ENCODE measurements at regions not wholly inside any gene's neighbourhood (a gene's known extent, or its start where the extent isn't known, plus 50 kb on each side); places are given as distances from the start of the nearest gene placed in this dataset.
"Not testable (repeated sequence)": the region's sequence is repeated elsewhere in the genome, so short reads cannot be mapped to it uniquely, and the experiment has no call there.

- no peak overlapping the region for H3K27ac ChIP-seq (ENCODE audit: low read depth, low read length, poor library complexity, severe bottlenecking)
- no peak overlapping the region for H2AFZ ChIP-seq (ENCODE audit: low read length)
- no peaks in the 10 kb centered on the region for H4K20me1 ChIP-seq (ENCODE audit: insufficient read depth, low read length)
- TF ChIP-seq, protein P1, sequence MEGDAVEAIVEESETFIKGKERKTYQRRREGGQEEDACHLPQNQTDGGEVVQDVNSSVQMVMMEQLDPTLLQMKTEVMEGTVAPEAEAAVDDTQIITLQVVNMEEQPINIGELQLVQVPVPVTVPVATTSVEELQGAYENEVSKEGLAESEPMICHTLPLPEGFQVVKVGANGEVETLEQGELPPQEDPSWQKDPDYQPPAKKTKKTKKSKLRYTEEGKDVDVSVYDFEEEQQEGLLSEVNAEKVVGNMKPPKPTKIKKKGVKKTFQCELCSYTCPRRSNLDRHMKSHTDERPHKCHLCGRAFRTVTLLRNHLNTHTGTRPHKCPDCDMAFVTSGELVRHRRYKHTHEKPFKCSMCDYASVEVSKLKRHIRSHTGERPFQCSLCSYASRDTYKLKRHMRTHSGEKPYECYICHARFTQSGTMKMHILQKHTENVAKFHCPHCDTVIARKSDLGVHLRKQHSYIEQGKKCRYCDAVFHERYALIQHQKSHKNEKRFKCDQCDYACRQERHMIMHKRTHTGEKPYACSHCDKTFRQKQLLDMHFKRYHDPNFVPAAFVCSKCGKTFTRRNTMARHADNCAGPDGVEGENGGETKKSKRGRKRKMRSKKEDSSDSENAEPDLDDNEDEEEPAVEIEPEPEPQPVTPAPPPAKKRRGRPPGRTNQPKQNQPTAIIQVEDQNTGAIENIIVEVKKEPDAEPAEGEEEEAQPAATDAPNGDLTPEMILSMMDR (IDR thresholded peaks at IDR 0.05; ENCODE audit: low read length): no peak
- no peak for TF ChIP-seq EZH2 (IDR thresholded peaks at IDR 0.05; ENCODE audit: borderline replicate concordance, low read length)
- H3K9me3 ChIP-seq (ENCODE audit: low read length): no peaks in the 10 kb centered on the region
- no peak overlapping the region for H3K4me3 ChIP-seq (ENCODE audit: low read depth, low read length, poor library complexity, severe bottlenecking)
- no peak overlapping the region for H3K4me2 ChIP-seq (ENCODE audit: low read length)
- H3K36me3 ChIP-seq (ENCODE audit: insufficient read depth, low read length): no peaks in the 10 kb centered on the region
- H3F3A ChIP-seq (ENCODE audit: insufficient read depth, low read length): no peaks in the 10 kb centered on the region
- no peaks in the 10 kb centered on the region for H3K9me2 ChIP-seq (ENCODE audit: low read depth, low read length)
- no peaks in the 10 kb centered on the region for H3K79me2 ChIP-seq (ENCODE audit: insufficient read depth, low read length)
- no peaks in the 10 kb centered on the region for H3K27me3 ChIP-seq (ENCODE audit: insufficient read depth, low read length)
- no peaks in the 10 kb centered on the region for H3K4me1 ChIP-seq (ENCODE audit: insufficient read depth, low read length, severe bottlenecking)
- no peak overlapping the region for H3K9ac ChIP-seq (ENCODE audit: low read length)
Measured at GRCh38 chr3:163185721-163186350, 1689.2 kb downstream of the OTOL1 start.

- Histone ChIP-seq H2AFZ (ENCODE audit: low read length) (no peak overlapping the region), H3K79me2 (ENCODE audit: insufficient read depth, low read length) (no peaks in the 10 kb centered on the region), H3K4me1 (ENCODE audit: insufficient read depth, low read length, severe bottlenecking) (no peaks in the 10 kb centered on the region), H4K20me1 (ENCODE audit: insufficient read depth, low read length) (no peaks in the 10 kb centered on the region), H3K9me2 (ENCODE audit: low read depth, low read length) (no peaks in the 10 kb centered on the region), H3K27me3 (ENCODE audit: insufficient read depth, low read length) (no peaks in the 10 kb centered on the region), H3K4me3 (ENCODE audit: low read depth, low read length, poor library complexity, severe bottlenecking) (no peak overlapping the region), H3K9ac (ENCODE audit: low read length) (no peak overlapping the region), H3K27ac (ENCODE audit: low read depth, low read length, poor library complexity, severe bottlenecking) (no peak overlapping the region), H3K9me3 (ENCODE audit: low read length) (no peaks in the 10 kb centered on the region), H3K36me3 (ENCODE audit: insufficient read depth, low read length) (no peaks in the 10 kb centered on the region), H3K4me2 (ENCODE audit: low read length) (no peak overlapping the region), H3F3A (ENCODE audit: insufficient read depth, low read length) (no peaks in the 10 kb centered on the region)
- TF ChIP-seq EZH2 (IDR thresholded peaks at IDR 0.05; ENCODE audit: borderline replicate concordance, low read length): no peak
- TF ChIP-seq, protein P1 (IDR thresholded peaks at IDR 0.05; ENCODE audit: low read length): no peak
Measured at GRCh38 chr3:163175970-163176369, 1679.4 kb downstream of the OTOL1 start.

DNA sequence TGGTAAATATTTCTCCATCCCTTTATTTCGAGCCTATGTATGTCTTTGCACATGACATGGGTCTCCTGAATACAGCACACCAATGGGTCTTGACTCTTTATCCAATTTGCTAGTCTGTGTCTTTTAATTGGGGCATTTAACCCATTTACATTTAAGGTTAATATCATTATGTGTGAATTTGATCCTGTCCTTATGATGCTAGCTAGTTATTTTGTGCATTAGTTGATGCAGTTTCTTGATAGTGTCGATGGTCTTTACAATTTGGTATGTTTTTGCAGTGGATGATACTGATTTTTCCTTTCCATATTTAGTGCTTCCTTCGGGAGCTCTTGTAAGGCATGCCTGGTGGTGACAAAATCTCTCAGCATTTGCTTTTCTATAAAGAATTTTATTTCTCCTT is 1675.9 kb downstream of the OTOL1 start:
- H3K4me2 ChIP-seq (ENCODE audit: low read length); H3K4me3 ChIP-seq (ENCODE audit: low read depth, low read length, poor library complexity, severe bottlenecking); H3K79me2 ChIP-seq (ENCODE audit: insufficient read depth, low read length); H3K36me3 ChIP-seq (ENCODE audit: insufficient read depth, low read length); H2AFZ ChIP-seq (ENCODE audit: low read length); H3F3A ChIP-seq (ENCODE audit: insufficient read depth, low read length); H4K20me1 ChIP-seq (ENCODE audit: insufficient read depth, low read length); H3K9ac ChIP-seq (ENCODE audit: low read length); H3K27me3 ChIP-seq (ENCODE audit: insufficient read depth, low read length); H3K27ac ChIP-seq (ENCODE audit: low read depth, low read length, poor library complexity, severe bottlenecking); H3K9me2 ChIP-seq (ENCODE audit: low read depth, low read length); H3K4me1 ChIP-seq (ENCODE audit: insufficient read depth, low read length, severe bottlenecking); H3K9me3 ChIP-seq (ENCODE audit: low read length): not testable (repeated sequence)

GRCh38 chr3:163166197-163166596 is 1669.6 kb downstream of the OTOL1 start:
- H3K4me1 ChIP-seq (ENCODE audit: insufficient read depth, low read length, severe bottlenecking): no peaks in the 10 kb centered on the region

More at GRCh38 chr3:163166197-163166596, 1669.6 kb downstream of the OTOL1 start:
- H3K9me2 ChIP-seq (ENCODE audit: low read depth, low read length): no peaks in the 10 kb centered on the region
- no peaks in the 10 kb centered on the region for H3F3A ChIP-seq (ENCODE audit: insufficient read depth, low read length)
- no peak overlapping the region for H3K4me2 ChIP-seq (ENCODE audit: low read length)
- TF ChIP-seq, protein P1 (IDR thresholded peaks at IDR 0.05; ENCODE audit: low read length): no peak
- TF ChIP-seq EZH2 (IDR thresholded peaks at IDR 0.05; ENCODE audit: borderline replicate concordance, low read length): no peak
- H3K79me2 ChIP-seq (ENCODE audit: insufficient read depth, low read length): no peaks in the 10 kb centered on the region
- no peak overlapping the region for H3K27ac ChIP-seq (ENCODE audit: low read depth, low read length, poor library complexity, severe bottlenecking)
- H3K27me3 ChIP-seq (ENCODE audit: insufficient read depth, low read length): no peaks in the 10 kb centered on the region
- no peaks in the 10 kb centered on the region for H3K36me3 ChIP-seq (ENCODE audit: insufficient read depth, low read length)
- no peak overlapping the region for H3K9ac ChIP-seq (ENCODE audit: low read length)
- H2AFZ ChIP-seq (ENCODE audit: low read length): no peak overlapping the region
- H3K4me3 ChIP-seq (ENCODE audit: low read depth, low read length, poor library complexity, severe bottlenecking): no peak overlapping the region
- no peaks in the 10 kb centered on the region for H3K9me3 ChIP-seq (ENCODE audit: low read length)
- no peaks in the 10 kb centered on the region for H4K20me1 ChIP-seq (ENCODE audit: insufficient read depth, low read length)
